ENCODE measurements at regions not wholly inside any gene's neighbourhood (a gene's known extent, or its start where the extent isn't known, plus 50 kb on each side); places are given as distances from the start of the nearest gene placed in this dataset.

DNA sequence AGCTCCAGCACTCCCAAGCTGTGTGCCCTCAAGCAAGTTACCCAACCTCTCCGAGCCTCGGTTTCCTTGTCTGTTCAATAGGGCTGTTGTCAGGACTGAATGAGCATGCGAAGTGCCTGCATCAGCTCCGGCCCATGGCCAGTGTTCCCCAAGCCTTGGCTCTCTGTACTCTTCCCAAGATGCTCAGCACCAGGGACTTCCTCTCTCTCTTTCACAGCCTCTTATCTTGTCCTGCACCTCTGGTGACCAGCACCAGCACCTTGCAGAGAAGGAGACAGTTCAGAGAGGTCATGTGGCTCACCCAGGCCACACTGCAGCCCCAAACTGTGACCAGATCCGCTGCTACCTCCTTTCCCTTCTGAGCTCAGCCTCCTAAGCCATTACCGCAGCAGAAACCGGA lies 120.3 kb upstream of the ANO1 start:
- Histone ChIP-seq H2AFZ (ENCODE audit: low read length) (no peak overlapping the region), H3K4me1 (ENCODE audit: insufficient read depth, low read length, poor library complexity, severe bottlenecking) (no peaks in the 10 kb centered on the region), H4K20me1 (ENCODE audit: insufficient read depth, low read length, poor library complexity, severe bottlenecking) (no peaks in the 10 kb centered on the region), H3K9me3 (ENCODE audit: insufficient read depth, low read depth, low read length) (no peaks in the 10 kb centered on the region), H3K9ac (ENCODE audit: low read depth, low read length, poor library complexity, severe bottlenecking) (no peak overlapping the region), H3K4me2 (ENCODE audit: low read depth, low read length, poor library complexity, severe bottlenecking) (no peak overlapping the region), H3K4me3 (ENCODE audit: low read length, poor library complexity, severe bottlenecking) (no peak overlapping the region), H3F3A (ENCODE audit: low read depth) (no peaks in the 10 kb centered on the region), H3K27me3 (ENCODE audit: insufficient read depth, low read length, poor library complexity, severe bottlenecking) (no peaks in the 10 kb centered on the region), H3K36me3 (ENCODE audit: insufficient read depth, low read length) (no peaks in the 10 kb centered on the region), H3K79me2 (ENCODE audit: insufficient read depth, low read length) (no peaks in the 10 kb centered on the region), H3K9me2 (replicated peaks; ENCODE audit: low read depth, low read length) (no peaks in the 10 kb centered on the region)
- no peak for TF ChIP-seq EZH2phosphoT487 (IDR thresholded peaks at IDR 0.05; ENCODE audit: borderline replicate concordance)
- TF ChIP-seq, protein P1, sequence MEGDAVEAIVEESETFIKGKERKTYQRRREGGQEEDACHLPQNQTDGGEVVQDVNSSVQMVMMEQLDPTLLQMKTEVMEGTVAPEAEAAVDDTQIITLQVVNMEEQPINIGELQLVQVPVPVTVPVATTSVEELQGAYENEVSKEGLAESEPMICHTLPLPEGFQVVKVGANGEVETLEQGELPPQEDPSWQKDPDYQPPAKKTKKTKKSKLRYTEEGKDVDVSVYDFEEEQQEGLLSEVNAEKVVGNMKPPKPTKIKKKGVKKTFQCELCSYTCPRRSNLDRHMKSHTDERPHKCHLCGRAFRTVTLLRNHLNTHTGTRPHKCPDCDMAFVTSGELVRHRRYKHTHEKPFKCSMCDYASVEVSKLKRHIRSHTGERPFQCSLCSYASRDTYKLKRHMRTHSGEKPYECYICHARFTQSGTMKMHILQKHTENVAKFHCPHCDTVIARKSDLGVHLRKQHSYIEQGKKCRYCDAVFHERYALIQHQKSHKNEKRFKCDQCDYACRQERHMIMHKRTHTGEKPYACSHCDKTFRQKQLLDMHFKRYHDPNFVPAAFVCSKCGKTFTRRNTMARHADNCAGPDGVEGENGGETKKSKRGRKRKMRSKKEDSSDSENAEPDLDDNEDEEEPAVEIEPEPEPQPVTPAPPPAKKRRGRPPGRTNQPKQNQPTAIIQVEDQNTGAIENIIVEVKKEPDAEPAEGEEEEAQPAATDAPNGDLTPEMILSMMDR (conservative IDR thresholded peaks at IDR 0.05; ENCODE audit: low read length) = no peak

DNA sequence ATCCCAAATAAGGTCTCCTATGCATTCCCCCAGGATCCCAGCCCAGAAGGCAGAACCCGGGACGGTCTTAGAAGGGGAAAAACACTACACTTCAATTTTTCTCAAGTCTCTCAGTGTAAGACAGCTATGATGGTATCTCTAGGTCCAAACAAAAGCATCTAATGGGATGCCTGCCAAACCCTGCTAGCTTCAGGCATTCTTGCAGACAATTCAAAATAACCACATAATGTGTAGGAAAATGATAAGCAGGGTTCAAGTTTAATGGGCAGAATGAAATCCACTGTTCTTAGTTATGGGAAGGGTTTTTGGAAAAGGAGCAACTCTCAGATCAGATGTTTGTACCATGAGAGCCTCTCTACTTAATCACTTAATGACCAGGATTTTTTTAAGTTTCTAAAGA lies 119.8 kb upstream of the ANO1 start:
- H3K4me1 ChIP-seq (ENCODE audit: insufficient read depth, low read length, poor library complexity, severe bottlenecking) = no peaks in the 10 kb centered on the region
- H3K9me3 ChIP-seq (ENCODE audit: insufficient read depth, low read depth, low read length) = no peaks in the 10 kb centered on the region
- H3K4me2 ChIP-seq (ENCODE audit: low read depth, low read length, poor library complexity, severe bottlenecking) = no peak overlapping the region
- H3F3A ChIP-seq (ENCODE audit: low read depth) = no peaks in the 10 kb centered on the region
- H4K20me1 ChIP-seq (ENCODE audit: insufficient read depth, low read length, poor library complexity, severe bottlenecking) = no peaks in the 10 kb centered on the region
- no peak overlapping the region for H3K9ac ChIP-seq (ENCODE audit: low read depth, low read length, poor library complexity, severe bottlenecking)
- no peaks in the 10 kb centered on the region for H3K79me2 ChIP-seq (ENCODE audit: insufficient read depth, low read length)
- no peaks in the 10 kb centered on the region for H3K27me3 ChIP-seq (ENCODE audit: insufficient read depth, low read length, poor library complexity, severe bottlenecking)
- TF ChIP-seq, protein P1 (conservative IDR thresholded peaks at IDR 0.05; ENCODE audit: low read length) = no peak
- no peak for TF ChIP-seq EZH2phosphoT487 (IDR thresholded peaks at IDR 0.05; ENCODE audit: borderline replicate concordance)
- no peak overlapping the region for H3K4me3 ChIP-seq (ENCODE audit: low read length, poor library complexity, severe bottlenecking)
- no peaks in the 10 kb centered on the region for H3K9me2 ChIP-seq (replicated peaks; ENCODE audit: low read depth, low read length)
- H2AFZ ChIP-seq (ENCODE audit: low read length) = no peak overlapping the region
- H3K36me3 ChIP-seq (ENCODE audit: insufficient read depth, low read length) = no peaks in the 10 kb centered on the region

DNA sequence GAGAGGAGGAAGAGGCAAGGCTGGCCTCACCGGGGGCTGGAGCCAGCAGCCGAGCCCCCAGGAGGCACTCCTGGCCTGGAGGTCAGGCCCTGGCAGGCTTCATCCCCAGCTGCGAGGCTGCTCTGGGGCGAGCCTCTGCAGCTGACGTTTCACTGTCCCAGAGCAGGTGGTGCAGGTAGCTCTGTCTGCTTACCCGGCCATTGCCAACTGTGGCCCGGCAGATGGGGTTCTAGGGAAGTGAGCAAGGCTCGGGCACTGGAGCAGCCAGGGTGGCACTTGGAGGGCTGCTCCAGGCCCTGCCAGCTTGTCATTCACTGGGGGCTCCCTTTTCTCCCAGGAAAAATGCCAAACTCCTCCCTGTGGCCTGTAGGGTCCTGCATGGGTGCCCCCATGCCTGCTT lies 118.7 kb upstream of the ANO1 start:
- Histone ChIP-seq H3K4me3 (ENCODE audit: low read length, poor library complexity, severe bottlenecking) (no peak overlapping the region), H4K20me1 (ENCODE audit: insufficient read depth, low read length, poor library complexity, severe bottlenecking) (no peaks in the 10 kb centered on the region), H3K9ac (ENCODE audit: low read depth, low read length, poor library complexity, severe bottlenecking) (no peak overlapping the region), H3K4me1 (ENCODE audit: insufficient read depth, low read length, poor library complexity, severe bottlenecking) (peaks cover 5% of the 10 kb centered on the region), H3K79me2 (ENCODE audit: insufficient read depth, low read length) (no peaks in the 10 kb centered on the region), H3K36me3 (ENCODE audit: insufficient read depth, low read length) (no peaks in the 10 kb centered on the region), H2AFZ (ENCODE audit: low read length) (no peak overlapping the region), H3K9me3 (ENCODE audit: insufficient read depth, low read depth, low read length) (no peaks in the 10 kb centered on the region), H3K4me2 (ENCODE audit: low read depth, low read length, poor library complexity, severe bottlenecking) (no peak overlapping the region), H3K27me3 (ENCODE audit: insufficient read depth, low read length, poor library complexity, severe bottlenecking) (no peaks in the 10 kb centered on the region), H3F3A (ENCODE audit: low read depth) (no peaks in the 10 kb centered on the region), H3K9me2 (replicated peaks; ENCODE audit: low read depth, low read length) (no peaks in the 10 kb centered on the region)
- TF ChIP-seq, protein P1 (conservative IDR thresholded peaks at IDR 0.05; ENCODE audit: low read length) = no peak
- no peak for TF ChIP-seq EZH2phosphoT487 (IDR thresholded peaks at IDR 0.05; ENCODE audit: borderline replicate concordance)
